OCI-M2 (cell line): ENCODE measurements at regions not wholly inside any gene's neighbourhood (a gene's known extent, or its start where the extent isn't known, plus 50 kb on each side); places are given as distances from the start of the nearest gene placed in this dataset.

Experiments used
- DNase-seq: peaks from one replicate; lab custom pipeline; 2025; ENCODE audit not compliant: unreplicated experiment; lab: John Stamatoyannopoulos, UW

DNA sequence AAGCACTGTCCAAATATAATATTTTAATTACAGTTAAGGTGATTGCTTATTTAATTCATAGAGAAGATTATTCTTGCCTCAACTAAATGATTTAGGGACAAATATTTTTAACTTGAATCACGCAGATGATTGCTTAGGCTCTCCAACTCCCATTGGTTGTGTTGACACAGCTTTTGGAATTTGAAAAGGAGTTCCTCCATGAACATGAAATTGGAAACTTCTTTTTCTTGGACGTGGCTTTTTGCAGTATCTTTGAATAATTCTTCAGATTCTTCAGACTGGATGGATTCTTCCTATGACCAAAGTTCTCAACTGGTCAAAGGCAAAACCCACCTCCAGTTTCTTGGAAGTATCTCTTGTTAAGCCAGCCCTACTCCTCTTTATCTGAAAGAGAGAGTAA is 456.4 kb upstream of the KLF4 start:
- no peak for DNase-seq

DNA sequence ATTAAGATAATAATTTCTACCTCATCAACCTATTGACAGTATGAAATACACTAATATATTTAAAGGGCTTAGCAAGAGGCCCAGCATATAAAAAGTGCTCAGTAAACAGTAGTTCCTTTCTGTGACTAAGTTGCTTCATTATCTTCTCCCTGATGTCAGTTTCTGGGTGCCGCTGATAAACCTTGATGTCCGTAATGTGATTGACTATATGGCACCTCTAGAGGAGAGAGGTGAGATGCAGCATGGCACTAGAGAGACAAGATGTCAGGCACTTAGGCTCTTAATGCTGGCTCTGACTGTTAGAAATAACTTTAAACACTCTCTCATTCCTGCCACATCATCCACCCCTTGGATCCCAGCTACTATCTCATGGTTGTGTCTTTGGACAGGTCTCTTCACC is 455.9 kb upstream of the KLF4 start:
- no peak for DNase-seq

DNA sequence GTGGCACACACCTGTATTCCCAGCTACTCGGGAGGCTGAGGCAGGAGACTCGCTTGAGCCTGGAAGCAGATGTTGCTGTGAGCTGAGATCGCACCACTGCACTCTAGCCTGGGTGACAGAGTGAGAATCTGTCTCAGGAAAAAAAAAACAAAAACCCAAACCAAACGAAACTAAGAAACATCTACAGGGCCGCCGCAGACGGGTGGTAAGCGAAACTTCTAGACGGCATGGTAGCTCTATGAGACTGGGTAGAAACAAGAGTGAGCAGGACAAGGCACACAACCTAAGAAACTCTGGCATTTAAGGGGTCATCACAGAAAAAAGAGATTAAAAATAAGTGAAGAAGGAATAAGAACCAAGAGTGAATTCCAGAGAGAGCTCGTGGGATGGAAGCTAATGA is 454.8 kb upstream of the KLF4 start:
- DNase-seq = no peak

DNA sequence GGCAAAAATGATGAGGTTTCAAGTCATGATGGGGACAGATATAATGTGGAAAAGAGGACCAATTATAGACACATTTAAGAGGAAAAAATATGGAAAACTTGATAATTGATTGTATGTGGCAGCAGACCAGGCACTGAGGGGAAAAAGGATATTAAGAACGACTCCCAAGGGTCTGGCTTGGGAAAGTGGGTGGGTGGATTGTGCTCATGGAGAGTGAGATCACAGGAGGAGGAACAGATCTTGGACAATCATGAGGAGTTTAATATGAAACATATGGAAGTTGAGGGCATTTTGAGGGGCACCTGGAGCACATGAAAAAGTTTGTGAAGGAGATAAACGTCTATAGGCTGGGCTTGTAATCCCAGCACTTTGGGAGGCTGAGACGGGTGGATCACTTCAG is 454.3 kb upstream of the KLF4 start:
- no peak for DNase-seq

DNA sequence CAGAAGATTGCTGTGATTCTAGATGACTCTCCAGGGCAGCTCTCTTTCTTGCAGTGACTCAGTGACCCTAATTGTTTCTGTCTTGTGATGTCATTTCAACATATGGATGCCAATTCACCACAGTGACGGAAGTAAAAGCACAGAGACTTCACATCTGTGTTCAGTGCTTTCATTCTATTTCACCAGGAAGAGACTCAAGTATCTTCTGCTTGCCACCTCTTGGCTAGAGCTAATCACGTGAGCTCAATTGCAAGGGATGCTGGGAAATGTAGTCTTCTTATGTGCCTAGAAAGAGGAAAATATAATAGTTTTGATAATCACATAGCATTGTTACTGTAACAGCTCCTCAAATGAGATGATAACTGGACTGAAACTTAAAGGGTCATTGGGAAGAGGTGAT is 453.3 kb upstream of the KLF4 start:
- no peak for DNase-seq

DNA sequence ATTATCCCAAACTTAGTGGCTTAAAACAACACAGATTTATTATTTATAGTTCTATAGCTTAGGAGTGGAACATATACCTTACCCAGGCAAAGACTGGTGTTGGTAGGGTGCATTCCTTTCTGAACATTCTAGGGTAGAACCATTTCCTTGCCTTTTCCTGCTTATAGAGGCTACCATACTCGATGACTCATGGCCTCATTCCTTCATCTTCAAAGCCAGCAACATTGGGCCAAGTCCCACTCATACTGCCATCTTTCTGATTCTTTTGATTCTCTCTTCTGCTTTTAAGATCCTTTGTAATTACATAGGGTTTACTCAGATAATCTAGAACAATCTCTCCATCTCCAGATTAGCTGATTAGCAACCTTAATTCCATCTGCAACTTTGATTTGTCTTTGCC is 452.7 kb upstream of the KLF4 start:
- no peak for DNase-seq

DNA sequence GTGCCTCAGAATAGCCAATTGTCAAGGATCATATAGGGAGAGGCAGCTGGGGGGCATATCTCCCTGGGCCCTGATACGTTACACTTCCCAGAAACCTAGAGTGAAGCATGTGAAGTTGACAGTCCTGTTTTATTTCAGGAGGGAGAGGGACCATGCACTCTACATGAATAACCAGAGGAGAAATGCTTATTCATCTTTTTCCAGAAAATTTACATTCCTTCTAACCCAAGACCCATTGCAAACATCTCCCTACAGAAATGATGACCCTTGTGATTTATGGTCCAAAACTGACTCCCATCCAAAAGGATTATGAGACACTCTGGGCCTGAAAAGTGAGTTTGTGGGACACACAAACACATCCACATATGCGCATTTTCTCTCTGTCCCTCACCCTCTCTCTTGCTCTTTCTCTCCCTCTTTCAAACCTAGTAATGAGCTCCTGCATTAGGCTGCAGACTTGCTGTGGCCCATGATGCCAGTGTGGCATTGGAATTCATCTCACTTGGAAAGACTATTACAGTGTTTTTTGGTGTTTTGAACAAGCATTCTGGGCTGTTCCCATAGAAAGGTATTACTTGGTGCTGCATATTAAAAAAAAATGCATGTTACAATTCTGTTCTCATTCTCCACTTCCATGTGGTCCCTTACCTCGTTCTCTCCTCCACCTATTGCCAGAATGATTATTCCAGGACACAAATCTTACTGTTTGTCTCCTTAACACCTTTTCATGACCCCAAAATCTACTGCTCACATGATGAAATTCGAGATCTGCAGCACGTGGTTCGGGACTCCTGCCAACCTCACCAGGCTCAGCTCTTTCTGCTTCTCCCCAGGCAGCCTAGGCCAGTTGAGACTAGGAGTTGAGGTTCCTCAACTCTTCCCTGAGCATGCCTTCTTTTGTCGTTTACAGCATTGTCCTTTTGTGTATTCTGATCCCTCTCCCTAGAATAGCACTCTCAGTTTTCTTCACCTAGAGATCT is 451.3 kb upstream of the KLF4 start:
- no peak for DNase-seq

DNA sequence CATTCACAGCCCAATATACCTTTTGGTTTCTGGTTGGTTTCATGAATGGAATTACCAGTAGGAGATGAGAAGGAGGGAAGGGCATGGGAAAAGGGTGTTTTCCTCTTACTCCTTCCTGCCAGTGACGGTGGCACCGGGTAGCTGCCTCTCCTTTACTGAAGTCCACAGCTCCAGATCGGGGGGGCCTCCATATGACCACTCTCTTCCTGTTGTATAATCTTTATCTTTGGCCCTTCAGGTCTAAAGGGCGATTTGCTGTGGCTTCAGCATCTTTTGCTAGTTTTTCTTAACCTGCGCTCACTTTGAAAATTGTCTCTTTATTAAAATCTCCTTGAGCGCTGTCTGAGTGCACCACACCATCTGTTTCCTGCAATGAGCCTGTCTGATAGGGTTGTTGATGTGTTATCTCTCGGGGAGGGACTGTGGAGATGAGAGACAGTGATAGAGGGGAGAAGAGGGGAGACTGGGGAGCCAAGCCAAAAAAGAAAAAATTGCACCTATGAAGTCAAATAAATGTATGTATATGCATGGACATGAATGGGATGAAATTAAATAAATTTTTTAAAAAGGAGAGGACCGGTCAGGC is 449.3 kb upstream of the KLF4 start:
- DNase-seq = no peak

DNA sequence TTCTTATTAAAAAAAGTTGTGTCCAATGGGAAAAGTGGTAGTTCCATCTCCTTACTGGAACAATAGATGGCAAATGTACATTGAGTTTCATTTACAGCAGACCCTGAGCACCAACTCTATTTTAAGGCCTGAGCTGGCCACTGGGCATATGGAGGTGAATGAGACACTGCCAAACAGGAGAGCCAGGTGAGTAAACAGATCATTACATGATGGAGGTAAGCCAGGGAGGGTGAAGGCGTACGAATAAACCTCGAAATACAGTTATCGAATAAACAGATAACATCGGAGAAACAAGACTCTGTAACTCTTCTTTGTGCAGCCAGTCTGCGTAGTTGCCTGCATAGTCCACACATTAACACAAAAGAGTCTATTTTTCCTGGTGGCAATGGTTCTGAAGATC is 446.4 kb upstream of the KLF4 start:
- DNase-seq = no peak

DNA sequence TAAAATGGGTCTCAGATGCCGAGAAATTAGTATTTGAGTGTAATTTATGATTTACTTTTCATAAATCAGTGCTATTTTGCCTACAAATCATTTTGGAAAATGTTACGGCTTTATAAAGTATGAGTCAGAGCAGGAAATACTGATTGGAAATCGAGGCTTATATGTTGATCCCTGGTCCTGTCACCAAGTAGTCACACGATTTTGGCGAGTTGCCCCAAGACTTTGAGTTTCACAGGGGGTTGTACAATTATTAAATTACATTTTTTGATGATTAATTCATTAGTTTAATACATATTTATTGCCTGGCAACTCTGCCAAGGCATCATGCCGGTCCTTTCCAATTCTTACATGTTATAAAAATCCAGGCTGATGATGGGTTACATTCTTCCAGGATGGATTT is 443.9 kb upstream of the KLF4 start:
- DNase-seq = no peak

DNA sequence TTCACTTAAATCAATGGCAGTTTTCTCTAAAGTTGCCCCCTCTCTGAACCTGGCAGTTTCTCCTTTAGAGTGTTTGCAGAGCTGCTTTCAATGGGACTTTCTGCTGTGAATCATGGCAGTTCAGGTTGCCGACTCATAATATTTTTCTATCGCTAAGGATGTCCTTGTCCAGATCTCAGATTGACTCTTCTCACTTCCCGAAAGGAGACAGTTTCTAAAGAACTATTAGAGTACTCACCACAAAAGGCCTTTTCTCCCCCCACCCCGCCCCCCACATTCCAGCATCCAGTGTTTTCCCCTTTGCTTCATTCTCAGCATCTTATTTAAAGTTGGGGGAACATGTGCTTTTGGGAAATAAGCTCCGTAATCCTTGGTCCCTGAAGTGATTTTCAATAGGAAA is 443.5 kb upstream of the KLF4 start:
- no peak for DNase-seq

DNA sequence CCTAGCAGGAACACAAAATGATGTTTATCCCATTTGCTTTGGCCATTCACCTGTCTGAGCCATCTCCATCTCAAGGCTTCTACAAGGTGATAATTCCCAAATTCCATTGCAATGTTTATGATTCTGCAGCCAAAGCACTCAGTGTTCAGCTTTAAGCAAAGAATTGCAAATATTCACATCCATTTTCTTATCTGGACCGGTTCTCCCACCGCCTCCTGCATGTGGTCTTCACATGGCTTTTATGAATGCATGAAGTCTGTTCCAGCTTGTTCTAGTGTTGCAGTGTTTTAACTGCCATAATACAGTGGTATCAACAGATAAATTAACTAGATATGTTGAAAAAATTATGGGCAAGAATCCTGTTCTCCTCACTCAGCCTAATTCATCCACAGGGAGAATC is 443.0 kb upstream of the KLF4 start:
- DNase-seq = no peak

DNA sequence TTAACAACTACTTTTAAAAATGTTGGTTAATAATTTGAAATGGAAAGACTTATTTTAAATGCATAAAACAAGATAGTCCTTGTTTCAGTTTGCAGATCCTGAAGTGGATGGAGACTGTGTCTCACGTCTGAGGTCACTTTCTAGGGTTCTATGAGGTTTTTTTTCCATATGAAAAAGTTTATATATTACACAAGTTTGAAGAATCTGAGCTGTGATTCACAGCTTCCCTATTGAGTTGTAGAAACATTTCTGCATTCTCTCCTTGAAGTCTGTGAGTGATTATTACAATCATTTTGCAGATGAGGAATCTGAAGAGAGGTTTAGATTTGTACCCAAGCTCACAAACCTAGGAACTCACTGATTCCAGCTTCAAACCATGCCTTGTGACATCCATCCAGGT is 442.5 kb upstream of the KLF4 start:
- DNase-seq = no peak

DNA sequence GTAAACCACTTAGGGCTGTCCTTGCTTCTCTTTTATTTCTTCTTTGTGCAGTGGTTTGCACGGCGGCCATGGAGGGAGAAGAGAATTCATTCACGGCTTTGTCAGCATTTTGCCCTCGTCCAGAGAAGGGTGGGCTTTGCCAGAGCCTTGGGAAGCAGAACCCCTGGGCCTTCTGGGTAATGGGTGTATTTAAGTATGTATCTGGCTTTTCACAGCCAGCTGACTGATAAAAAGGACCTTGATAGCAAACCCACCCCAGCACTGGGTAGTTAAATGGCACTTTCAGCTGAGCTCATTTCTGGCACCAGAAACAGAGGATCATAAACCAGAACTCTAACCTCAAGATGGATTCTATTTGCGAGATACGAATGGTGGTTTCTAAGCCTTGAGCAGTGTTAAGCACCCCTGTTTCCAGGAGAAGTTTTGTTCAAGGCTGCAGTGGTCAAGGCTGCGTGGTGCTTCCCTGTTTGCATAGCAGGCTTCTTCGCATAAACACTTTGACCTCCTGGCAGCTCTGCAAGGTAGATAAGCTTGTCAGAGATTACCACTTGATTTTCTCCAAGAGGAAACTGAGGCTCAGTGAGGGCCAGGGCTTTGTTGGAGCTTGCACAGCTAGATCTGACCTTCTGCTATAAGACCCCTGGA is 441.6 kb upstream of the KLF4 start:
- no peak for DNase-seq

DNA sequence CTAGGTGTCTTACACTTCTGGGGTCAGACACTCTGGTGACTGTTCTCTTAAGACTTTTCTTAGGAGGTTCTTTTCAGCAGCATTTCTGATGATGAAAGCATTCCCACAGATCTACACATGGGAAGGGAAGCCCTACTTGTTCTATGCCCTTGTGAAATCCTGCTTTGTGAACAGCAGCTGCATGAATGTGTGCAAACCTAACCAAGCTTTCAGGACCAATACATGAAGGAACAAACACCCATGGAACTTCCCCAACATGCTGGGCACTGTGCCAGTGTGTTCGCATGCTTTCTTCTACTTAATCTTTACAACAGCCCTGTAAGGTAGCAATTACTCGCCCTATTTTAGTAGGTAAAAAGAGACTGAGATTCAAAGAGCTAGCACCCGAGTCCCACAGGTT is 439.9 kb upstream of the KLF4 start:
- DNase-seq = no peak

DNA sequence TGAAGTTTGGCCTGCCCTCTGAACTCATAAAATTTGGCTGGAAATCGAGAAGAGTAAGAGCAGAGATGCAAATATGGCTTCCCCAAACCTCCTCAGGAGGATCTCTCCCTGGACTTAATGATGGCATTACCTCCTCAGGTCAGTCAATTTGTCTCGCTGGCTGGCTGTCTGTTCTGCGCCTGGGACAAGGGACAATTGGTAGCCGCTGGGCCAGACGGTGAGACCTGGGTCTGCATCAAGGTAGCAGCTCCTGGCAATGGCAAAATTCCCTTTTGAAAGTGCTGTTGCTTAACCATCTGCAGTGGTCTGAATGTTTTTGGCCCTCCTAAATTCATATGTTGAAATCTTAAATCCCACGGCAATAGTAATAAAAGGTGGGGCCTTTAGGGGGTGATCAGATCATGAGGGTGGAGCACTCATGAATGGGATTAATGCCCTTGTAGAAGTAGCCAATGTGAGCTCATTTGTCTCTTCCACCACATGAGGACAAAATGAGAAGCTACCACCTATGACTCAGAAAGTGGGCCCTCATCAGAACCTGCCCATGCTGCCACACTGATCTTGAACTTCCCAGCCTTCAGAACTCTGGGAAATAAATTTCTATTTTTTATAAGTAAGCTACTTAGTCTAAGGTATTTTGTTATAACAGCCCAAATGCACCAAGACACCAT is 439.3 kb upstream of the KLF4 start:
- DNase-seq = no peak

DNA sequence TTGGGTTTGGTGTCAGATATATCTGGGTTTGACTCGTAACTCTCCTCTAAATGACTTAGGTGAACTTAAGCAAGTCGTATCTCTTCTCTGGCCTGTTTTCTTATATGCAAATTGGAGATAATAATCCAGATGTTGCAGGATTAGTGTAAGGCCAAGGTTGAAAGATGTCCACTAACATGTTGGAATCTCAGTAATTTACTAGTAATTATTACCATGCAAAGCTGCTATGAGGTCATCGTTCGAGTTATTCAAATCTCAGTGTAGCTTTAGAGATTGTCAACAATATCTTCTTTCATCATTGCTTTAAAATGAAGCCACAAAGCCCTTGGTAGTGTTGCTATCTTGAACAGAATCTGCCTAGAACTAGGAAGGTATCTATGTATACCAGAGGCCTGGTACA is 437.7 kb upstream of the KLF4 start:
- DNase-seq = no peak

DNA sequence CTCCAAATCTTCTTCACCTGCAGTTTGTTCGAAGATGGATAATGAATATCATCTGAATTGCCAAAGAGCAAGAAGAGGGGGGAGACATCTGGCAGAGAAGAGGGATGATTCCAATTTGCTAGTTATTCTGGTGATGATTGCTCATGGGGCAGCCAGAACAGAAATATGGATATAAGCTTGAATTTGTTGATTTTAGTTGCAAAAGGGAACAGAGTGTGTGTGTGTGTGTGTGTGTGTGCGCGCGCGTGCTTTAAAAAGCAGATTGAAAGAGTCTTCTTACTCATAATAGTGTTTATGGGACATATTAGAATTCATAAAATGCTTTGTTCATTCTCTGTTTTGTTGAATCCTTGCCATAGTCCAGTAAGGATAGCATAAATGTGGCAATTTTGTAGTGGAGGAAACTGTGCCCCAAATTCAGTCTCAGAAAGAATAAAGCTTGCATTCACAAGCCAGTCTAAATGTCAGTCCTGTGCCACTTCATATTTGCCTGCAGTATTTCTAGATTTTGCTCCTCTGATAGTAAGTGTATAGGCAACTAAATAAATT is 436.3 kb upstream of the KLF4 start:
- DNase-seq = no peak

DNA sequence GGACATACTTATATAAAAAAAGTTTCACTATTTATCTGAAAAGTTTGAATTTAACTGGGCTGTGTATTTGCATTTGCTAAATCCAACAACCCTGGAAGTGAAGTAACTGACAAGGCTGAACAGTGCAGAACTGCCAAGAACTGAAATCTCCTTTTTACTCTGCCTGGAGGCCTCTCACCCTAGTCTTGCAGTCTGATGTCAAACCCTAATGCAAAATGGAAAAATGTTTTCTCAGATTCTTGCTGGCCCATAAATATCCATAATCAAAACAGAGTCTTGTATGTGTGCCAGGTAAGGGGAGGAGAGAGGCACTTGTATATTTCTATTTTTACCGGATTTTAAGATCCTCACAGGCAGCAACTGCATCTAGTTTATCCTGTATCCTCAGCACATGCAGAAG is 432.7 kb upstream of the KLF4 start:
- no peak for DNase-seq

DNA sequence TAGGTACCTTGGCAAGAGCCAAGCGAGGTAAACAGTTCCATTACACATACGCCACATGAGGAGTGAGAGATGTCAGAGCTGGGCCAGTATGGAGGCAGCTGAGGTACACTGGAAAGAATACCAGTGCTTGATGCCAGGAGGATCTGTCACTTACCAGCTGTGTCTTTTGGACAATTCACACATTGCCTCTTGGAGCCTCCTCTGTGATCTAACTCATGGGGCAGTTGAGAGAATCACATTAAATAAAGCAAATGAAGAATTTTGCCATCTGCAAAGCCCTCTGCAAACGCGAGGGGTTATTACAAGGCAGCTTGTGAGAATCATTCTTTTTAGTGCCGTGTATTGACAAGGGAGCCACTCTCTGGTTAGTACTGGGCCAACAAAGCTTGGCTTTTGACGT is 429.7 kb upstream of the KLF4 start:
- no peak for DNase-seq

DNA sequence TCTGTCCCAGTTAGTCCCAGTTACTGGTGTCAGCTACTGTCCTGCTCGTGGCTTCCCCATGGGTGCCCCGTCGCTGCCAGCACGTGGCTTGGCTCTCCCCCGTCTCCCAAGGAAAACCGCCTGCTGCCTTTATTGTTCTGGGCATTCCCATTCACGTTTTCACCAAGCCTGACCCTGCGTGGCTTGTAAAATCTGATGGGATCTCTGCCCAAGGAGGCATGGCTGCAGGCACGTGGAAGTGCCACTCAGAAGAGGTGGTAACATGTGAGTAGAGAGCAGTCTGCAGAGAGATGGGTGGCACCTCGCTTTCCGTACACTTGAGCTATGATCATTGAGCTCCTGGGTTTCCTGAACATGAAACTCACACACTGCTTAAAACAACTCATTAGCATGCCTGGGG is 429.2 kb upstream of the KLF4 start:
- DNase-seq = no peak
